SK-N-SH treated with all-trans-retinoic acid at 6 μM for 48 hours (cell line): ENCODE measurements at regions not wholly inside any gene's neighbourhood (a gene's known extent, or its start where the extent isn't known, plus 50 kb on each side); places are given as distances from the start of the nearest gene placed in this dataset.

Experiments
- ATAC-seq: fragments of 200-7000 bp; cut with Tn5 transposase; 3 replicates; pipeline ENCODE4 v1.9.1; 2020; ENCODE audit warnings: mild to moderate bottlenecking, moderate library complexity
- ARNTL ChIP-seq: fragments of 450-650 bp; formaldehyde crosslinking; IDR thresholded peaks from 2 replicates; pipeline ENCODE4 v1.5.0; 2020; ENCODE audit warnings: low read depth, mild to moderate bottlenecking, moderate library complexity, borderline replicate concordance
- BACH2 ChIP-seq: fragments of 250-450 bp; sonication (Bioruptor Pico); IDR thresholded peaks from 2 replicates; pipeline ENCODE4 v1.9.0; 2021; ENCODE audit warnings: mild to moderate bottlenecking, borderline replicate concordance
- CSDC2 ChIP-seq: fragments of 250-450 bp; sonication (Bioruptor Pico); IDR thresholded peaks from 2 replicates; pipeline ENCODE4 v1.5.0; 2020; ENCODE audit warnings: mild to moderate bottlenecking, moderate library complexity
- ESRRG ChIP-seq: fragments of 250-450 bp; sonication (Bioruptor Pico); IDR thresholded peaks from 2 replicates; pipeline ENCODE4 v1.6.1; 2021; ENCODE audit warnings: mild to moderate bottlenecking
- GLIS3 ChIP-seq: fragments of 250-450 bp; sonication (Bioruptor Pico); IDR thresholded peaks from 2 replicates; pipeline ENCODE4 v1.5.0; 2020; ENCODE audit warnings: mild to moderate bottlenecking, moderate library complexity
- ISL1 ChIP-seq: fragments of 250-450 bp; sonication (Bioruptor Pico); IDR thresholded peaks from 2 replicates; pipeline ENCODE4 v2.1.2; 2022; ENCODE audit warnings: mild to moderate bottlenecking, moderate library complexity
- OSR1 ChIP-seq: fragments of 250-450 bp; sonication (Bioruptor Pico); IDR thresholded peaks from 2 replicates; pipeline ENCODE4 v1.8.0; 2022; ENCODE audit warnings: moderate library complexity, mild to moderate bottlenecking, inconsistent platforms
- PPARA ChIP-seq: fragments of 250-450 bp; sonication (Bioruptor Pico); IDR thresholded peaks from 2 replicates; pipeline ENCODE4 v1.5.0; 2020; ENCODE audit warnings: mild to moderate bottlenecking, borderline replicate concordance
- RARB ChIP-seq: fragments of 250-450 bp; sonication (Bioruptor Pico); IDR thresholded peaks from 2 replicates; pipeline ENCODE4 v1.8.0; 2021; ENCODE audit warnings: mild to moderate bottlenecking, moderate library complexity
- SNAI2 ChIP-seq: fragments of 250-450 bp; sonication (Bioruptor Pico); IDR thresholded peaks from 2 replicates; pipeline ENCODE4 v1.5.0; 2020; ENCODE audit warnings: mild to moderate bottlenecking, moderate library complexity
- TCF4 ChIP-seq: fragments of 250-450 bp; sonication (Bioruptor Pico); IDR thresholded peaks from 2 replicates; pipeline ENCODE4 v1.8.0; 2021; ENCODE audit warnings: mild to moderate bottlenecking, moderate library complexity, borderline replicate concordance
- TOX ChIP-seq: fragments of 250-450 bp; sonication (Bioruptor Pico); IDR thresholded peaks from 2 replicates; pipeline ENCODE4 v1.8.0; 2021; ENCODE audit warnings: mild to moderate bottlenecking, moderate library complexity, borderline replicate concordance
- ZC3H10 ChIP-seq: fragments of 250-450 bp; sonication (Bioruptor Pico); IDR thresholded peaks from 2 replicates; pipeline ENCODE4 v1.5.1; 2021; ENCODE audit warnings: mild to moderate bottlenecking, moderate library complexity
- ZFP3 ChIP-seq: fragments of 250-450 bp; sonication (Bioruptor Pico); IDR thresholded peaks from 2 replicates; pipeline ENCODE4 v1.5.0; 2020; ENCODE audit warnings: mild to moderate bottlenecking, moderate library complexity
- ZFP30 ChIP-seq: fragments of 450-650 bp; formaldehyde crosslinking; IDR thresholded peaks from 2 replicates; pipeline ENCODE4 v1.5.0; 2022; ENCODE audit warnings: mild to moderate bottlenecking, moderate library complexity
- ZNF565 ChIP-seq: fragments of 450-650 bp; formaldehyde crosslinking; conservative IDR thresholded peaks from 2 replicates; pipeline ENCODE4 v1.5.0; 2020; ENCODE audit warnings: low read depth, mild to moderate bottlenecking, moderate library complexity
- ZNF70 ChIP-seq: fragments of 450-650 bp; formaldehyde crosslinking; IDR thresholded peaks from 2 replicates; pipeline ENCODE4 v1.5.0; 2020; ENCODE audit warnings: mild to moderate bottlenecking, moderate library complexity
- ZNF8 ChIP-seq: fragments of 450-650 bp; formaldehyde crosslinking; IDR thresholded peaks from 2 replicates; pipeline ENCODE4 v1.5.0; 2020; ENCODE audit warnings: mild to moderate bottlenecking, moderate library complexity
- TF ChIP-seq, protein P1 (sequence below): fragments of 250-450 bp; sonication (Bioruptor Pico); IDR thresholded peaks from 2 replicates; pipeline ENCODE4 v1.8.0; 2021; ENCODE audit warnings: low read depth, mild to moderate bottlenecking, moderate library complexity, borderline replicate concordance
- TF ChIP-seq, protein P2 (sequence below): fragments of 250-450 bp; sonication (Bioruptor Pico); IDR thresholded peaks from 2 replicates; pipeline ENCODE4 v1.5.0; 2020; ENCODE audit warnings: mild to moderate bottlenecking, moderate library complexity
- TF ChIP-seq, protein P3 (sequence below): fragments of 250-450 bp; sonication (Bioruptor Pico); IDR thresholded peaks from 2 replicates; pipeline ENCODE4 v1.5.1; 2020; ENCODE audit warnings: low read depth, mild to moderate bottlenecking, moderate library complexity
- TF ChIP-seq, protein P4 (sequence below): fragments of 250-450 bp; sonication (Bioruptor Pico); IDR thresholded peaks from 2 replicates; pipeline ENCODE4 v1.8.0; 2020; ENCODE audit warnings: mild to moderate bottlenecking, moderate library complexity, borderline replicate concordance
- TF ChIP-seq, protein P5 (sequence below): fragments of 250-450 bp; sonication (Bioruptor Pico); IDR thresholded peaks from 2 replicates; pipeline ENCODE4 v1.5.1; 2021; ENCODE audit warnings: mild to moderate bottlenecking, moderate library complexity

DNA sequence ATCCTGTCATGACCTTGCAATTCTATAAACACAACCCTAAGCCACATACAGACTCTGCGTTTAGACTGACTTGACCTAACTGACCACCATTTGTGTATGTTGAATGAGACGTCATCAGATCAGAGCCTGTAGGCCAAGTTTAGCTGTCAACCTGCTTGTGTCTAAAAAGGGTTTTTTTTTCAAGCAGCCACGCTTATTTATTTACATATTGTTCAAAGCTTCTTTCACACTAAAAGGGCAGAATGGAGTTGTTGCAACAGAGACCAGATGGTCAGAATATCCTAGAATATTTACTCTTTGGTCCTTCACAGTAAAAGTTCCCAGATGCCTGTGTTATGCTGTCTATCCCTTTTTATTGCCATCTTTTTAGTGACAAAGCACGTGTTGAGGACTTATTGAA, 307.7 kb upstream of the SLC10A2 start:
- ATAC-seq = no peak
- TF ChIP-seq ZC3H10 (CRISPR knock-in tag) = no peak

DNA sequence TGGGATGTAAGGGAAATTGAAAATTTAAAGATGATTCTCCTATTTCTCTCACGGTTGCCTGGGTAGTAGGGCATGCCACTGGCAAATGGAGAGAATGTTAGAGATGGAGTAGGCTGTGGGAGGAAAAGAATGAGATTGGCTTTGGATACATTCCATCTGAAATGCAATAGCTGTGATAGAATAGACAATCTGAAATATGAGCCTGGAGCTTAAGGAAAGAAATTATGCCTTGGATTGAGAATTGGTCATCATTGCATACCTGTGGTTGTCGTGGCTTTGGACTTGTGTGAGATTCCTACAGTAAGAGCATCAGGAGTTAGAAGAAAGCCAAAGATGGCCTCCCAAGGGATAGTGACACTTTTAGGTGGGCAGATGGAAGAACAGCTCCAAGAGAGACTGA, 305.1 kb upstream of the SLC10A2 start:
- TF ChIP-seq RARB (CRISPR knock-in tag) (no peak), ARNTL (CRISPR knock-in tag) (no peak), GLIS3 (CRISPR knock-in tag) (no peak), ZNF8 (CRISPR knock-in tag) (no peak), BACH2 (CRISPR knock-in tag) (no peak), CSDC2 (CRISPR knock-in tag) (no peak), TCF4 (CRISPR knock-in tag) (no peak), OSR1 (no peak), ZNF565 (no peak), ISL1 (CRISPR knock-in tag) (no peak), ZFP30 (CRISPR knock-in tag) (no peak), ESRRG (CRISPR knock-in tag) (no peak), TOX (CRISPR knock-in tag) (no peak), PPARA (CRISPR knock-in tag) (no peak)
- TF ChIP-seq, protein P1, sequence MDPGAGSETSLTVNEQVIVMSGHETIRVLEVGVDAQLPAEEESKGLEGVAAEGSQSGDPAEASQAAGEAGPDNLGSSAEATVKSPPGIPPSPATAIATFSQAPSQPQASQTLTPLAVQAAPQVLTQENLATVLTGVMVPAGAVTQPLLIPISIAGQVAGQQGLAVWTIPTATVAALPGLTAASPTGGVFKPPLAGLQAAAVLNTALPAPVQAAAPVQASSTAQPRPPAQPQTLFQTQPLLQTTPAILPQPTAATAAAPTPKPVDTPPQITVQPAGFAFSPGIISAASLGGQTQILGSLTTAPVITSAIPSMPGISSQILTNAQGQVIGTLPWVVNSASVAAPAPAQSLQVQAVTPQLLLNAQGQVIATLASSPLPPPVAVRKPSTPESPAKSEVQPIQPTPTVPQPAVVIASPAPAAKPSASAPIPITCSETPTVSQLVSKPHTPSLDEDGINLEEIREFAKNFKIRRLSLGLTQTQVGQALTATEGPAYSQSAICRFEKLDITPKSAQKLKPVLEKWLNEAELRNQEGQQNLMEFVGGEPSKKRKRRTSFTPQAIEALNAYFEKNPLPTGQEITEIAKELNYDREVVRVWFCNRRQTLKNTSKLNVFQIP = no peak
- TF ChIP-seq, protein P2, sequence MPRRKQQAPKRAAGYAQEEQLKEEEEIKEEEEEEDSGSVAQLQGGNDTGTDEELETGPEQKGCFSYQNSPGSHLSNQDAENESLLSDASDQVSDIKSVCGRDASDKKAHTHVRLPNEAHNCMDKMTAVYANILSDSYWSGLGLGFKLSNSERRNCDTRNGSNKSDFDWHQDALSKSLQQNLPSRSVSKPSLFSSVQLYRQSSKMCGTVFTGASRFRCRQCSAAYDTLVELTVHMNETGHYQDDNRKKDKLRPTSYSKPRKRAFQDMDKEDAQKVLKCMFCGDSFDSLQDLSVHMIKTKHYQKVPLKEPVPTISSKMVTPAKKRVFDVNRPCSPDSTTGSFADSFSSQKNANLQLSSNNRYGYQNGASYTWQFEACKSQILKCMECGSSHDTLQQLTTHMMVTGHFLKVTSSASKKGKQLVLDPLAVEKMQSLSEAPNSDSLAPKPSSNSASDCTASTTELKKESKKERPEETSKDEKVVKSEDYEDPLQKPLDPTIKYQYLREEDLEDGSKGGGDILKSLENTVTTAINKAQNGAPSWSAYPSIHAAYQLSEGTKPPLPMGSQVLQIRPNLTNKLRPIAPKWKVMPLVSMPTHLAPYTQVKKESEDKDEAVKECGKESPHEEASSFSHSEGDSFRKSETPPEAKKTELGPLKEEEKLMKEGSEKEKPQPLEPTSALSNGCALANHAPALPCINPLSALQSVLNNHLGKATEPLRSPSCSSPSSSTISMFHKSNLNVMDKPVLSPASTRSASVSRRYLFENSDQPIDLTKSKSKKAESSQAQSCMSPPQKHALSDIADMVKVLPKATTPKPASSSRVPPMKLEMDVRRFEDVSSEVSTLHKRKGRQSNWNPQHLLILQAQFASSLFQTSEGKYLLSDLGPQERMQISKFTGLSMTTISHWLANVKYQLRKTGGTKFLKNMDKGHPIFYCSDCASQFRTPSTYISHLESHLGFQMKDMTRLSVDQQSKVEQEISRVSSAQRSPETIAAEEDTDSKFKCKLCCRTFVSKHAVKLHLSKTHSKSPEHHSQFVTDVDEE (CRISPR knock-in tag) = no peak
- TF ChIP-seq, protein P3, sequence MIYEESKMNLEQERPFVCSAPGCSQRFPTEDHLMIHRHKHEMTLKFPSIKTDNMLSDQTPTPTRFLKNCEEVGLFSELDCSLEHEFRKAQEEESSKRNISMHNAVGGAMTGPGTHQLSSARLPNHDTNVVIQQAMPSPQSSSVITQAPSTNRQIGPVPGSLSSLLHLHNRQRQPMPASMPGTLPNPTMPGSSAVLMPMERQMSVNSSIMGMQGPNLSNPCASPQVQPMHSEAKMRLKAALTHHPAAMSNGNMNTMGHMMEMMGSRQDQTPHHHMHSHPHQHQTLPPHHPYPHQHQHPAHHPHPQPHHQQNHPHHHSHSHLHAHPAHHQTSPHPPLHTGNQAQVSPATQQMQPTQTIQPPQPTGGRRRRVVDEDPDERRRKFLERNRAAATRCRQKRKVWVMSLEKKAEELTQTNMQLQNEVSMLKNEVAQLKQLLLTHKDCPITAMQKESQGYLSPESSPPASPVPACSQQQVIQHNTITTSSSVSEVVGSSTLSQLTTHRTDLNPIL = no peak
- TF ChIP-seq, protein P4, sequence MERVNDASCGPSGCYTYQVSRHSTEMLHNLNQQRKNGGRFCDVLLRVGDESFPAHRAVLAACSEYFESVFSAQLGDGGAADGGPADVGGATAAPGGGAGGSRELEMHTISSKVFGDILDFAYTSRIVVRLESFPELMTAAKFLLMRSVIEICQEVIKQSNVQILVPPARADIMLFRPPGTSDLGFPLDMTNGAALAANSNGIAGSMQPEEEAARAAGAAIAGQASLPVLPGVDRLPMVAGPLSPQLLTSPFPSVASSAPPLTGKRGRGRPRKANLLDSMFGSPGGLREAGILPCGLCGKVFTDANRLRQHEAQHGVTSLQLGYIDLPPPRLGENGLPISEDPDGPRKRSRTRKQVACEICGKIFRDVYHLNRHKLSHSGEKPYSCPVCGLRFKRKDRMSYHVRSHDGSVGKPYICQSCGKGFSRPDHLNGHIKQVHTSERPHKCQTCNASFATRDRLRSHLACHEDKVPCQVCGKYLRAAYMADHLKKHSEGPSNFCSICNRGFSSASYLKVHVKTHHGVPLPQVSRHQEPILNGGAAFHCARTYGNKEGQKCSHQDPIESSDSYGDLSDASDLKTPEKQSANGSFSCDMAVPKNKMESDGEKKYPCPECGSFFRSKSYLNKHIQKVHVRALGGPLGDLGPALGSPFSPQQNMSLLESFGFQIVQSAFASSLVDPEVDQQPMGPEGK (CRISPR knock-in tag) = no peak
- no peak for ATAC-seq

DNA sequence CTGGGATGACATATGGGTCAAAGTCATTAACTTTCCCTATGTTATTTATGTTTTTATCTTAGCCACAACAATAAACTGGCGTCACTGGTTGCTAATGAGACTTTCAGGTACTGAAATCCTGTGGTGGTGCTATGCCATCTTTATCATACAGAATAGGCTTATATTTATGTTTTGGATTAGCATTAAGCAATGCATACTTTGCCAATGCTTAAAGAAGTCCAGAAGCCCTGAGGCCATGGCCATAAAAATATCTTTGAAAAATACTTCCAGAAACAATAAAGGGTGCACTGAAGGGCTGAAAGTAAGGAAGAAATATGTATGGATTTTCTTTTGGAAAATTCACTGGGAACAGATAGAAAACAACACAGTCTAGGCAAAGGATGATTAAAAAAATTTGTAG, 304.6 kb upstream of the SLC10A2 start:
- ATAC-seq = no peak
- no peak for TF ChIP-seq ZFP3 (CRISPR knock-in tag)
- no peak for TF ChIP-seq PPARA (CRISPR knock-in tag)
- TF ChIP-seq ZFP30 (CRISPR knock-in tag) = no peak
- TF ChIP-seq, protein P3 = no peak
- TF ChIP-seq, protein P5, sequence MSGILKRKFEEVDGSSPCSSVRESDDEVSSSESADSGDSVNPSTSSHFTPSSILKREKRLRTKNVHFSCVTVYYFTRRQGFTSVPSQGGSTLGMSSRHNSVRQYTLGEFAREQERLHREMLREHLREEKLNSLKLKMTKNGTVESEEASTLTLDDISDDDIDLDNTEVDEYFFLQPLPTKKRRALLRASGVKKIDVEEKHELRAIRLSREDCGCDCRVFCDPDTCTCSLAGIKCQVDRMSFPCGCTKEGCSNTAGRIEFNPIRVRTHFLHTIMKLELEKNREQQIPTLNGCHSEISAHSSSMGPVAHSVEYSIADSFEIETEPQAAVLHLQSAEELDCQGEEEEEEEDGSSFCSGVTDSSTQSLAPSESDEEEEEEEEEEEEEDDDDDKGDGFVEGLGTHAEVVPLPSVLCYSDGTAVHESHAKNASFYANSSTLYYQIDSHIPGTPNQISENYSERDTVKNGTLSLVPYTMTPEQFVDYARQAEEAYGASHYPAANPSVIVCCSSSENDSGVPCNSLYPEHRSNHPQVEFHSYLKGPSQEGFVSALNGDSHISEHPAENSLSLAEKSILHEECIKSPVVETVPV (CRISPR knock-in tag) = no peak
- TF ChIP-seq RARB (CRISPR knock-in tag) = no peak
- no peak for TF ChIP-seq BACH2 (CRISPR knock-in tag)
- TF ChIP-seq ZNF565 = no peak
- TF ChIP-seq, protein P4 (CRISPR knock-in tag) = no peak
- TF ChIP-seq, protein P1 = no peak
- no peak for TF ChIP-seq OSR1
- no peak for TF ChIP-seq SNAI2 (CRISPR knock-in tag)
- no peak for TF ChIP-seq ZNF70 (CRISPR knock-in tag)
- no peak for TF ChIP-seq ESRRG (CRISPR knock-in tag)
- no peak for TF ChIP-seq ZNF8 (CRISPR knock-in tag)
- no peak for TF ChIP-seq TCF4 (CRISPR knock-in tag)
